ENCODE measurements at regions not wholly inside any gene's neighbourhood (a gene's known extent, or its start where the extent isn't known, plus 50 kb on each side); places are given as distances from the start of the nearest gene placed in this dataset.

GRCh38 chr14:87073880-87074570 is 919.0 kb downstream of the GALC start:
- DNase-seq, result no peak
- TF ChIP-seq POLR2A (IDR thresholded peaks at IDR 0.05), result no peak
- TF ChIP-seq, protein P1, sequence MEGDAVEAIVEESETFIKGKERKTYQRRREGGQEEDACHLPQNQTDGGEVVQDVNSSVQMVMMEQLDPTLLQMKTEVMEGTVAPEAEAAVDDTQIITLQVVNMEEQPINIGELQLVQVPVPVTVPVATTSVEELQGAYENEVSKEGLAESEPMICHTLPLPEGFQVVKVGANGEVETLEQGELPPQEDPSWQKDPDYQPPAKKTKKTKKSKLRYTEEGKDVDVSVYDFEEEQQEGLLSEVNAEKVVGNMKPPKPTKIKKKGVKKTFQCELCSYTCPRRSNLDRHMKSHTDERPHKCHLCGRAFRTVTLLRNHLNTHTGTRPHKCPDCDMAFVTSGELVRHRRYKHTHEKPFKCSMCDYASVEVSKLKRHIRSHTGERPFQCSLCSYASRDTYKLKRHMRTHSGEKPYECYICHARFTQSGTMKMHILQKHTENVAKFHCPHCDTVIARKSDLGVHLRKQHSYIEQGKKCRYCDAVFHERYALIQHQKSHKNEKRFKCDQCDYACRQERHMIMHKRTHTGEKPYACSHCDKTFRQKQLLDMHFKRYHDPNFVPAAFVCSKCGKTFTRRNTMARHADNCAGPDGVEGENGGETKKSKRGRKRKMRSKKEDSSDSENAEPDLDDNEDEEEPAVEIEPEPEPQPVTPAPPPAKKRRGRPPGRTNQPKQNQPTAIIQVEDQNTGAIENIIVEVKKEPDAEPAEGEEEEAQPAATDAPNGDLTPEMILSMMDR (IDR thresholded peaks at IDR 0.05), result no peak
- Histone ChIP-seq H3K36me3 (no peaks in the 10 kb centered on the region), H3K9me3 (no peaks in the 10 kb centered on the region), H3K27ac (no peak overlapping the region), H3K27me3 (no peaks in the 10 kb centered on the region), H3K4me3 (no peak overlapping the region), H3K4me1 (no peaks in the 10 kb centered on the region)
- intact Hi-C loops (cut with DNase I), result no loop called here
- 66 to 80% methylated on average over 5 of the region's 5 CpGs for WGBS, 2 donors

- H3K9me3 ChIP-seq, result no peaks in the 10 kb centered on the region
- TF ChIP-seq POLR2A (IDR thresholded peaks at IDR 0.05), result no peak
- TF ChIP-seq, protein P1 (IDR thresholded peaks at IDR 0.05), result no peak
- no peaks in the 10 kb centered on the region for H3K36me3 ChIP-seq
- no peak for DNase-seq
- WGBS, 2 donors, result 83 to 88% methylated on average over 11 of the region's 11 CpGs
- H3K4me3 ChIP-seq, result no peak overlapping the region
- H3K27ac ChIP-seq, result no peak overlapping the region
- intact Hi-C loops (cut with DNase I), result no loop called here
- no peaks in the 10 kb centered on the region for H3K27me3 ChIP-seq
- H3K4me1 ChIP-seq, result no peaks in the 10 kb centered on the region
Measured at GRCh38 chr14:87067591-87067990, 925.4 kb downstream of the GALC start.

GRCh38 chr14:87067061-87067460 is 925.9 kb downstream of the GALC start:
- 41 to 50% methylated on average over 4 of the region's 4 CpGs for WGBS, 2 donors
- no peak overlapping the region for H3K4me3 ChIP-seq
- H3K27ac ChIP-seq, result no peak overlapping the region

DNA sequence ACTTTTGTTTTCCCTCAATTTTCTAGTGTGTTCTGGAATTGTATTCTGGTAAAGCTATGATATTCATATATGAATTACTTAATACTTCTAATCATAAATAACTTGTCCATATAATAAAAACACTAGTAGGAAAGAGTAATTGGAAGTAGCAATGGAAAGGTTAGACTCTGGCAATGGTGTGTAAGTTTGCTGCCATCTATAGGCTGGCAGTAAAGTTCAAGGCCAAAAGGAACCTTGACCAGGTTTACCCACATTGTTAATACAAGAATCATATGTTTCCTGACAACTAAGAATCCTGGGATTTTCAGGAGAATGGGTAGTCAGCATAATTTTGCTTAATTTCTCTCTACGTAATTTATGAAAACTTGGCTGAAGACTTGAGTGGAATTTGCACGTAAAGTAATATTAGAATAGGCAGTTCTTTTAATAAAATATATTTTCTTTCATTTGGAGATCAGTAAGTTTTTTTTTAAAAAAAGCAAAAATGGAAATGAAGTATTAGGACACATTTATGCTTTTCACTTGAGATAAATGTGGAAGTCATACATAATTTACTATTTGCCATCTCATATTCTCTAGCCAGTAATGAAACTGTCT is 926.7 kb downstream of the GALC start:
- no peak for DNase-seq
- H3K27me3 ChIP-seq, result no peaks in the 10 kb centered on the region
- no peaks in the 10 kb centered on the region for H3K36me3 ChIP-seq
- no peak overlapping the region for H3K27ac ChIP-seq
- no peaks in the 10 kb centered on the region for H3K9me3 ChIP-seq
- 83 to 86% methylated on average over 2 of the region's 2 CpGs for WGBS, 2 donors
- no peak overlapping the region for H3K4me3 ChIP-seq
- TF ChIP-seq POLR2A (IDR thresholded peaks at IDR 0.05), result no peak
- TF ChIP-seq, protein P1 (IDR thresholded peaks at IDR 0.05), result no peak
- H3K4me1 ChIP-seq, result no peaks in the 10 kb centered on the region
- intact Hi-C loops (cut with DNase I), result no loop called here

More at GRCh38 chr14:87067061-87067460, 925.9 kb downstream of the GALC start:
- Histone ChIP-seq H3K4me1 (no peaks in the 10 kb centered on the region), H3K36me3 (no peaks in the 10 kb centered on the region), H3K9me3 (no peaks in the 10 kb centered on the region), H3K27me3 (no peaks in the 10 kb centered on the region)
- no peak for TF ChIP-seq POLR2A (IDR thresholded peaks at IDR 0.05)
- TF ChIP-seq, protein P1 (IDR thresholded peaks at IDR 0.05), result no peak
- intact Hi-C loops (cut with DNase I), result no loop called here
- no peak for DNase-seq

DNA sequence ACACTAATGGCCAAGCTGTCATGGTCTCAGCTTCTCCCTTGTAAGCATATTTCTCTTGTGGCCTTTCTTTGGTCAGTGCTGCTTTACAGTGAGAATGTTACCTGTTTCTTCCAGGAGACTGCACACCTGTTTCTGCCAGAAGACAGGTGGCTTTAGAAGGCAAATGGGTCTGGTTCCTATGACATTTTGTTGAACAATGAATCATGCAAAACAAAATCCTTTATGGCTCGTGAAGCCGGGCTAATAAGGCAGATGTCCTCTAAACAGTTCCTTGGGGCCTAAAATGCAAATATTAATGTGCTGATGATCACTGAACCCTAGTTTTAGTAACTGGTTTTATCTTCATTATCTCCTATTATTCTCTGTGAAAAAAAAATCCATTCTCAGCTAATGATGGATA is 927.6 kb downstream of the GALC start:
- TF ChIP-seq, protein P1 (IDR thresholded peaks at IDR 0.05), result no peak
- no peak for TF ChIP-seq POLR2A (IDR thresholded peaks at IDR 0.05)
- Histone ChIP-seq H3K9me3 (no peaks in the 10 kb centered on the region), H3K36me3 (no peaks in the 10 kb centered on the region), H3K4me3 (no peak overlapping the region), H3K4me1 (no peaks in the 10 kb centered on the region), H3K27me3 (no peaks in the 10 kb centered on the region), H3K27ac (no peak overlapping the region)
- intact Hi-C loops (cut with DNase I), result no loop called here
- 43 to 80% methylated on average over 2 of the region's 2 CpGs for WGBS, 2 donors
- no peak for DNase-seq

Data from esophagus squamous epithelium (tissue), 5 donors.